IMR-90 (cell line): ENCODE measurements at regions not wholly inside any gene's neighbourhood (a gene's known extent, or its start where the extent isn't known, plus 50 kb on each side); places are given as distances from the start of the nearest gene placed in this dataset.

Experiments
- ATAC-seq: fragments of 200-7000 bp; cut with Tn5 transposase; 2 replicates; pipeline ENCODE4 v1.9.1; 2020; ENCODE audit warnings: low read depth, mild to moderate bottlenecking, moderate library complexity
- BruUV-seq: library from RNA; stranded (reverse); fragments of 400-500 nt; replicated peaks from 2 replicates; lab custom pipeline; 2021; lab: Mats Ljungman, UMichigan
- CTCF ChIA-PET: fragments of 300-600 bp; formaldehyde crosslinking; extraction: SDS; loops from one replicate; lab custom pipeline; 2021; ENCODE audit warnings: antibody characterized with exemption; lab: Yijun Ruan, JAX
- POLR2A ChIA-PET: fragments of 300-600 bp; sonication (Branson Sonifier 250); formaldehyde crosslinking; loops from one replicate; lab custom pipeline; 2022; ENCODE audit warnings: antibody characterized with exemption; ENCODE audit not compliant: unreplicated experiment; lab: Charles Lee
- DNase-seq: peaks from one replicate; pipeline ENCODE4 v3.0.0; 2013
- H2AFZ ChIP-seq: replicated peaks from 2 replicates; pipeline ENCODE3; 2013; ENCODE audit warnings: low read length, mild to moderate bottlenecking; ENCODE audit not compliant: poor library complexity
- H2AK5ac ChIP-seq: 2 replicates; pipeline ENCODE4 v1.6.1; 2013; ENCODE audit warnings: low read depth, low read length, inconsistent platforms
- H2AK9ac ChIP-seq: replicated peaks from 2 replicates; pipeline ENCODE3; 2013; ENCODE audit warnings: mild to moderate bottlenecking, low read depth, low read length, moderate library complexity; ENCODE audit not compliant: poor library complexity
- H2BK120ac ChIP-seq: 2 replicates; pipeline ENCODE4 v1.6.1; 2013; ENCODE audit warnings: low read depth, low read length, inconsistent platforms
- H2BK15ac ChIP-seq: 3 replicates; pipeline ENCODE4 v1.6.1; 2013; ENCODE audit warnings: low read depth, low read length, inconsistent platforms
- H2BK20ac ChIP-seq: 2 replicates; pipeline ENCODE4 v1.6.1; 2013; ENCODE audit warnings: low read depth, mild to moderate bottlenecking, inconsistent platforms, low read length, moderate library complexity
- H2BK5ac ChIP-seq: 2 replicates; pipeline ENCODE4 v1.6.1; 2013; ENCODE audit warnings: mild to moderate bottlenecking, low read depth, low read length, inconsistent platforms; ENCODE audit not compliant: poor library complexity, severe bottlenecking
- H3K14ac ChIP-seq: replicated peaks from 2 replicates; pipeline ENCODE4 v1.6.1; 2013; ENCODE audit warnings: low read depth, low read length, inconsistent platforms
- H3K18ac ChIP-seq: 2 replicates; pipeline ENCODE4 v1.6.1; 2013; ENCODE audit warnings: low read depth, low read length, control low read depth
- H3K23ac ChIP-seq: 2 replicates; pipeline ENCODE4 v1.6.1; 2013; ENCODE audit warnings: low read depth, low read length, inconsistent platforms
- H3K27ac ChIP-seq: 2 replicates; pipeline ENCODE4 v1.5.1; 2013; ENCODE audit warnings: mild to moderate bottlenecking, control low read depth, low read length; ENCODE audit not compliant: insufficient read depth
- H3K27me3 ChIP-seq: 2 replicates; pipeline ENCODE4 v1.6.1; 2013; ENCODE audit warnings: low read length; ENCODE audit not compliant: control insufficient read depth, insufficient read depth
- H3K36me3 ChIP-seq: 2 replicates; pipeline ENCODE4 v1.6.1; 2013; ENCODE audit warnings: low read length, mixed read lengths; ENCODE audit not compliant: control insufficient read depth, insufficient read depth
- H3K4ac ChIP-seq: 2 replicates; pipeline ENCODE4 v1.6.1; 2013; ENCODE audit warnings: low read depth, low read length, inconsistent platforms
- H3K4me1 ChIP-seq: 2 replicates; pipeline ENCODE4 v1.6.1; 2013; ENCODE audit warnings: low read length, mixed read lengths; ENCODE audit not compliant: control insufficient read depth, insufficient read depth
- H3K4me2 ChIP-seq: 2 replicates; pipeline ENCODE4 v1.6.1; 2013; ENCODE audit warnings: low read depth, mild to moderate bottlenecking, control low read depth, low read length, moderate library complexity
- H3K4me3 ChIP-seq: 2 replicates; pipeline ENCODE4 v1.5.1; 2013; ENCODE audit warnings: low read depth, mild to moderate bottlenecking, control low read depth, low read length, moderate library complexity; ENCODE audit not compliant: insufficient read depth
- H3K56ac ChIP-seq: 2 replicates; pipeline ENCODE4 v1.6.1; 2013; ENCODE audit warnings: low read length, inconsistent platforms; ENCODE audit not compliant: insufficient read depth; ENCODE audit errors: extremely low read depth
- H3K79me1 ChIP-seq, 2 experiments: 2 replicates each; pipeline ENCODE4 v1.6.1; 2013; ENCODE audit warnings: low read length in 2 of 2, inconsistent platforms in 1 of 2, low read depth in 1 of 2
- H3K9ac ChIP-seq: 2 replicates; pipeline ENCODE4 v1.6.1; 2013; ENCODE audit warnings: low read depth, low read length, control low read depth
- H3K9me1 ChIP-seq: 2 replicates; pipeline ENCODE4 v1.6.1; 2013; ENCODE audit warnings: low read length, inconsistent platforms; ENCODE audit not compliant: insufficient read depth
- H3K9me3 ChIP-seq: 2 replicates; pipeline ENCODE4 v1.6.1; 2013; ENCODE audit warnings: low read length; ENCODE audit not compliant: control insufficient read depth, insufficient read depth
- H4K20me1 ChIP-seq: 2 replicates; pipeline ENCODE4 v1.6.1; 2013; ENCODE audit warnings: low read length, inconsistent platforms; ENCODE audit not compliant: insufficient read depth
- H4K5ac ChIP-seq: 2 replicates; pipeline ENCODE4 v1.6.1; 2013; ENCODE audit warnings: mild to moderate bottlenecking, low read depth, low read length, control low read depth
- H4K8ac ChIP-seq, 2 experiments: 2 replicates each; pipeline ENCODE4 v1.6.1; 2013; ENCODE audit warnings: low read depth in 2 of 2, low read length in 2 of 2, control low read depth in 1 of 2, inconsistent platforms in 1 of 2
- H4K91ac ChIP-seq: 2 replicates; pipeline ENCODE4 v1.6.1; 2013; ENCODE audit warnings: low read depth, low read length, inconsistent platforms; ENCODE audit not compliant: insufficient read depth
- BHLHE40 ChIP-seq: fragments of 150-350 bp; IDR thresholded peaks from 2 replicates; pipeline ENCODE4 v1.6.1; 2016; ENCODE audit warnings: mild to moderate bottlenecking, low read depth, low read length
- CEBPB ChIP-seq: IDR thresholded peaks from 2 replicates; pipeline ENCODE4 v1.6.1; 2012; ENCODE audit warnings: low read depth, low read length, improper control_type of control experiment
- CHD1 ChIP-seq: IDR thresholded peaks from 2 replicates; pipeline ENCODE4 v1.6.1; 2012; ENCODE audit warnings: low read depth, low read length, improper control_type of control experiment
- FOS ChIP-seq: fragments of 150-350 bp; IDR thresholded peaks from 2 replicates; pipeline ENCODE4 v1.6.1; 2016; ENCODE audit warnings: low read depth, low read length
- MXI1 ChIP-seq: IDR thresholded peaks from 2 replicates; pipeline ENCODE4 v1.6.1; 2012; ENCODE audit warnings: low read depth, mild to moderate bottlenecking, low read length, moderate library complexity, borderline replicate concordance
- NFE2L2 ChIP-seq: fragments of 150-350 bp; IDR thresholded peaks from 2 replicates; pipeline ENCODE4 v1.6.1; 2016; ENCODE audit warnings: low read depth, mild to moderate bottlenecking, low read length
- POLR2A ChIP-seq: IDR thresholded peaks from 2 replicates; pipeline ENCODE4 v1.6.1; 2012; ENCODE audit warnings: mild to moderate bottlenecking, low read depth, low read length
- RFX5 ChIP-seq: IDR thresholded peaks from 2 replicates; pipeline ENCODE4 v1.8.0; 2012; ENCODE audit warnings: low read depth, mild to moderate bottlenecking, low read length, moderate library complexity
- SMC3 ChIP-seq: fragments of 150-350 bp; IDR thresholded peaks from 2 replicates; pipeline ENCODE4 v1.6.1; 2016; ENCODE audit warnings: low read depth, mild to moderate bottlenecking, antibody characterized with exemption, low read length, moderate library complexity
- WGBS, 2 experiments: methylation state at CpG; one replicate each; pipeline versions ENCODE4 v1.1.5 to v1.1.7; 2013; ENCODE audit warnings: missing lambda C conversion rate in 2 of 2; ENCODE audit not compliant: insufficient read length in 1 of 2; ENCODE audit errors: extremely low coverage in 2 of 2; 5-methylcytosine and 5-hydroxymethylcytosine counted together
- dilution Hi-C: fragments of 300-500 bp; cut with HindIII; formaldehyde crosslinking; loops from one replicate; pipeline ENCODE4 v1.14.3; 2018; ENCODE audit warnings: low sequenced_read_pairs; ENCODE audit not compliant: unreplicated experiment
- in situ Hi-C: fragments of 300-500 bp; cut with MboI; formaldehyde crosslinking; loops from 3 replicates; pipeline ENCODE4 v1.14.3; 2019; ENCODE audit warnings: low sequenced_read_pairs, inconsistent platforms, mixed read lengths
- intact Hi-C: fragments of 100-400 bp; cut with micrococcal nuclease; formaldehyde crosslinking; loops from 2 replicates; pipeline ENCODE4 v1.10.0; 2022
- TF ChIP-seq, protein P1 (sequence below): fragments of 150-350 bp; IDR thresholded peaks from 2 replicates; pipeline ENCODE4 v1.6.1; 2017; ENCODE audit warnings: mild to moderate bottlenecking, antibody characterized with exemption, low read length, low read depth
- TF ChIP-seq, protein P2 (sequence below): conservative IDR thresholded peaks from 2 replicates; pipeline ENCODE4 v1.5.1; 2012; ENCODE audit warnings: mild to moderate bottlenecking, low read depth, low read length, improper control_type of control experiment

DNA sequence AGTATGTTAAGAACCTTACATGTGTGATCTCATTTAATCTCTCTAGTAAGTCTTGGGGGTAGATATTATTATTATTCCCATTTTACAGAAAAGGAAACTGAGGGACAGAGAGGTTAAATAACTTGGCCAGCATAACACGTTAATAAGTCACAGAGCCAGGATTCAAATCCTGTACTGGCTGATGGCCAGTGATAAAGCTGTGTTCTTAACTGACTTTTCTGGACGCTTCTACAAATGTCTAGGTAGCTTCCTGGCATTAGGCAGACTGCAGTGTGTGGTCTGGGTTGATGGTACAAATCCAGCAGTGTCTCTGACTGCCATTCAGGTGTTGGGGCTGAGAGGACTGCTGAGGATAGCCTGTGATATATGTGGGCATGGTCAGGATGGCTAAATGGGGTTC, 125.8 kb upstream of the CXCL14 start:
- 17% methylated on average over 1 of the region's 2 CpGs; no CpG with 5 or more reads in 1 of the 2 experiments for WGBS, 2 experiments
- CTCF ChIA-PET, result interaction anchor here (0.7 kb wide), 1 partner anchor 1146 kb away, joined by 4 read pairs; no protein-coding TSS in a partner anchor

More for the DNA sequence above, 125.8 kb upstream of the CXCL14 start:
- BruUV-seq, result no TSS peak
- no peaks in the 10 kb centered on the region for H3K4me1 ChIP-seq
- H4K5ac ChIP-seq, result no peak overlapping the region
- no peak overlapping the region for H2AK9ac ChIP-seq
- no peaks in the 10 kb centered on the region for H3K9me3 ChIP-seq
- no peak overlapping the region for H3K23ac ChIP-seq
- intact Hi-C loops (no loop called here), dilution Hi-C loops (no loop called here), in situ Hi-C loops (no loop called here)
- no peak overlapping the region for H2BK5ac ChIP-seq
- no peaks in the 10 kb centered on the region for H3K9me1 ChIP-seq
- no peak overlapping the region for H3K18ac ChIP-seq
- H2BK15ac ChIP-seq, result no peak overlapping the region
- H3K79me1 ChIP-seq, result no peaks in the 10 kb centered on the region
- H4K20me1 ChIP-seq, result no peaks in the 10 kb centered on the region
- H2AK5ac ChIP-seq, result no peak overlapping the region
- no peak overlapping the region for H2AFZ ChIP-seq
- no peak overlapping the region for H2BK20ac ChIP-seq
- no peak overlapping the region for H4K8ac ChIP-seq
- H3K4me2 ChIP-seq, result no peak overlapping the region
- DNase-seq, result no peak
- no peak overlapping the region for H3K14ac ChIP-seq
- no peak overlapping the region for H3K27ac ChIP-seq
- no peaks in the 10 kb centered on the region for H3K36me3 ChIP-seq
- H3K56ac ChIP-seq, result no peak overlapping the region
- H2BK120ac ChIP-seq, result no peak overlapping the region
- TF ChIP-seq MXI1, result no peak
- no peak for TF ChIP-seq BHLHE40
- no peak for TF ChIP-seq SMC3
- TF ChIP-seq FOS, result no peak
- TF ChIP-seq CHD1, result no peak
- TF ChIP-seq NFE2L2, result no peak
- TF ChIP-seq, protein P1, sequence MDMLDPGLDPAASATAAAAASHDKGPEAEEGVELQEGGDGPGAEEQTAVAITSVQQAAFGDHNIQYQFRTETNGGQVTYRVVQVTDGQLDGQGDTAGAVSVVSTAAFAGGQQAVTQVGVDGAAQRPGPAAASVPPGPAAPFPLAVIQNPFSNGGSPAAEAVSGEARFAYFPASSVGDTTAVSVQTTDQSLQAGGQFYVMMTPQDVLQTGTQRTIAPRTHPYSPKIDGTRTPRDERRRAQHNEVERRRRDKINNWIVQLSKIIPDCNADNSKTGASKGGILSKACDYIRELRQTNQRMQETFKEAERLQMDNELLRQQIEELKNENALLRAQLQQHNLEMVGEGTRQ, result no peak
- TF ChIP-seq, protein P2, sequence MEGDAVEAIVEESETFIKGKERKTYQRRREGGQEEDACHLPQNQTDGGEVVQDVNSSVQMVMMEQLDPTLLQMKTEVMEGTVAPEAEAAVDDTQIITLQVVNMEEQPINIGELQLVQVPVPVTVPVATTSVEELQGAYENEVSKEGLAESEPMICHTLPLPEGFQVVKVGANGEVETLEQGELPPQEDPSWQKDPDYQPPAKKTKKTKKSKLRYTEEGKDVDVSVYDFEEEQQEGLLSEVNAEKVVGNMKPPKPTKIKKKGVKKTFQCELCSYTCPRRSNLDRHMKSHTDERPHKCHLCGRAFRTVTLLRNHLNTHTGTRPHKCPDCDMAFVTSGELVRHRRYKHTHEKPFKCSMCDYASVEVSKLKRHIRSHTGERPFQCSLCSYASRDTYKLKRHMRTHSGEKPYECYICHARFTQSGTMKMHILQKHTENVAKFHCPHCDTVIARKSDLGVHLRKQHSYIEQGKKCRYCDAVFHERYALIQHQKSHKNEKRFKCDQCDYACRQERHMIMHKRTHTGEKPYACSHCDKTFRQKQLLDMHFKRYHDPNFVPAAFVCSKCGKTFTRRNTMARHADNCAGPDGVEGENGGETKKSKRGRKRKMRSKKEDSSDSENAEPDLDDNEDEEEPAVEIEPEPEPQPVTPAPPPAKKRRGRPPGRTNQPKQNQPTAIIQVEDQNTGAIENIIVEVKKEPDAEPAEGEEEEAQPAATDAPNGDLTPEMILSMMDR, result no peak
- no peak for TF ChIP-seq POLR2A
- no peak for TF ChIP-seq CEBPB
- TF ChIP-seq RFX5, result no peak
- no peak overlapping the region for H3K9ac ChIP-seq
- H3K4me3 ChIP-seq, result no peak overlapping the region
- POLR2A ChIA-PET, result no interaction called here
- ATAC-seq, result no peak
- H4K91ac ChIP-seq, result no peak overlapping the region
- no peaks in the 10 kb centered on the region for H3K27me3 ChIP-seq
- H3K4ac ChIP-seq, result no peak overlapping the region
